ENCODE measurements at regions not wholly inside any gene's neighbourhood (a gene's known extent, or its start where the extent isn't known, plus 50 kb on each side); places are given as distances from the start of the nearest gene placed in this dataset.

- TF ChIP-seq POLR2A (IDR thresholded peaks at IDR 0.05; ENCODE audit: low read depth, low read length), result no peak
- no peak for TF ChIP-seq SPI1 (IDR thresholded peaks at IDR 0.05; ENCODE audit: low read depth, low read length)
- TF ChIP-seq PAX5 (IDR thresholded peaks at IDR 0.05; ENCODE audit: insufficient read depth, low read length, severe bottlenecking), result no peak
- no peak for TF ChIP-seq TAF1 (IDR thresholded peaks at IDR 0.05; ENCODE audit: low read depth, low read length)
- TF ChIP-seq POLR2AphosphoS5 (IDR thresholded peaks at IDR 0.05; ENCODE audit: low read depth, low read length), result no peak
- TF ChIP-seq POU2F2 (IDR thresholded peaks at IDR 0.05; ENCODE audit: low read depth, low read length), result no peak
Measured at GRCh38 chr3:182000447-182000846, 288.7 kb downstream of the SOX2 start.
